IPS DF 4.7 (cell line): ENCODE measurements at regions not wholly inside any gene's neighbourhood (a gene's known extent, or its start where the extent isn't known, plus 50 kb on each side); places are given as distances from the start of the nearest gene placed in this dataset.
"Not testable (repeated sequence)": the region's sequence is repeated elsewhere in the genome, so short reads cannot be mapped to it uniquely, and the experiment has no call there.

Source experiments
- DNase-seq: peaks from one replicate; pipeline ENCODE4 v3.0.0-alpha.2; 2013; ENCODE audit warnings: low spot score; ENCODE audit errors: extremely low read depth

- DNase-seq = no peak
These were observed 503.2 kb downstream of the PIK3C3 start for GRCh38 chr18:42458226-42458625.

GRCh38 chr18:42459873-42460272 lies 504.8 kb downstream of the PIK3C3 start:
- DNase-seq = no peak

DNA sequence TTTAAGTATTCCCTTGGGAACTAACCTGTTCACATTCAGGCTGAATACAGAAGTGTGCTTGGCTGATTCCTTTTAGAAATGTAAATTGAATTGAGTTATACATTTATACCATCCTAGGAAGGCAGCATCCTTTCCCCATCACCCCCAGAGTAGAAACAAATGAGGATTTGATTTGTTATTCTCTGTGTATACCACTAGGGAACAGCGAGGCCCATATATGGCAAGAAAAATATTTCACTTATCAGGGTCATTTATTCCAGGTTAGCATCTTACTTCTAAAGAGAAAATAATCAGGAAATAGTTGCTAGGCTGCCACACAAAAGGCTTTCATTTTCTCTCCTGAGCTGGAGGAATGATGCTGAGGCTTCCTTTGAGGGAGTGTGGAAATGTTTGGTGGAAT lies 516.9 kb downstream of the PIK3C3 start:
- no peak for DNase-seq

DNA sequence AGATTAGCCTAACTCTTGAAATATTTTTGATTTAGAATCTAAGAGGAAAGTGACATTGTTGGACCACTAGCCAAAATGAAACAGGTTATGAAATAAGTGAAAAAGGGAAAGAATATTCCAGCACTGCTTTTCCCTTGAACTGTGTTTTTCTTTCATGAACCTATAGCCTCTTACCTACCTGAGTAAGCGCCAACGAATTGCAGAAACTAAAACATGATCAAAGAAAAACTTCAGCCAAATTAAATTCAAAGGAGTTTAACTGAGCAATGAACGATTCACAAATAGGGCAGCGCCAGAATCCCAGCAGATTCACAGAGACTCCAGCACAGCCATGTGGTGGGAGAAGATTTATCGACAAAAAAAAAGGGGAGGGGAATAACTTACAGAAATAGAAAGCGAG lies 518.6 kb downstream of the PIK3C3 start:
- no peak for DNase-seq

DNA sequence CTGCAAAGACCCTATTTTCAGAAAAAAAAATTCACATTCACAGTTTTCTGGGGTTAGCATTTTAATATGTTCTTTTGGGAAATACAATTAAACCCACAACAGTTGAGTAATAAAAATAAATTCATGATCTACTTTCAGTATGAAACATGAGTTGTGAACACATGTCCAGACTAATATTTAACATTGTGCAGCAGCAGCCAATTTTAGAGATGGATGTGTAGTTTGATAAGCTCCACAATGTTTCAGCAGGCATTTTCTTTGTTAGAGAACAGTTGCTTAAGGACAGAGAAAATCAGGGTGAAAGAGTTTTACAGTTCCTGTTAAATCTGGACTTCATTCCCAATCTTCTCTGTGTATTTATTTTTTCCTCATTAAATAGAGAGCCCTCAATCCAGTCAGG lies 519.5 kb downstream of the PIK3C3 start:
- no peak for DNase-seq

DNA sequence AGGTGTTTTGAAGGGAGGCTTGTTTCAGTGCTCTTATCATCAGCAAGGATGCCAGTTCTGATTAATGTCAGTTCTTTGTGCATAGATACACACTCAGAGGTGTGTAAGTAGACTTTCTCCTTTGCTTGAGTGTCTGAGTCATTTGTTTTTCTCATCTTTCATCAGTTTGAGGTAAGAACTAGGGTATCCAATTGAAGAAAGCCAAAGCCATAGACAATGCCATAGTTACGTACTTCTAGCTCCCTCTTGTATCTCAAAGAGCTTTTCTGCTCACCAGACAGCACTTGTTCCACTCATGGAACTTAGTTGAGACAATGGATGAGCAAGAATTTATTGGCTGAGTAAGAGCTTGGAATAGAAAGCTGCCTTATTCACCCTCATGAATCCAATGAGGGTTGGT lies 520.1 kb downstream of the PIK3C3 start:
- DNase-seq = no peak

DNA sequence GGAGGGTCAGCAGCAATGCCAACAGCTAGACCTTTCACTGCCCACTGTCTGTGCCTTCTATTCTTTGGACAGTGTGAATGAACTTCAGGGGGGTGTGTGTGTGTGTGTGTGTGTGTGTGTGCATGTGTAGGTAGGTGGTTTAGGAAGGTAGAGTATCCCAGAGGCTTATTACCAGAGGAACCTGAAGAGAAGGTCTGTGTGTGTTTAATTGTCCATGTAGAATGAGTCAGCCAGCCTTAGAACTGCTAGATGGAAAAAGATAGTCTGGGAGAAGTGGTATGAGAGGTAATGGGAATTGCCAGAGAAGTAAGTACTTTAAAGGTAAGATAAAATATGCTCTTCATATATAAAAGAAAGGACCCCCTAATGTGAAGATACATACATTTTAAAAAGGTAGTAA lies 522.2 kb downstream of the PIK3C3 start:
- DNase-seq = no peak

GRCh38 chr18:42480441-42480840 lies 525.4 kb downstream of the PIK3C3 start:
- DNase-seq = no peak

DNA sequence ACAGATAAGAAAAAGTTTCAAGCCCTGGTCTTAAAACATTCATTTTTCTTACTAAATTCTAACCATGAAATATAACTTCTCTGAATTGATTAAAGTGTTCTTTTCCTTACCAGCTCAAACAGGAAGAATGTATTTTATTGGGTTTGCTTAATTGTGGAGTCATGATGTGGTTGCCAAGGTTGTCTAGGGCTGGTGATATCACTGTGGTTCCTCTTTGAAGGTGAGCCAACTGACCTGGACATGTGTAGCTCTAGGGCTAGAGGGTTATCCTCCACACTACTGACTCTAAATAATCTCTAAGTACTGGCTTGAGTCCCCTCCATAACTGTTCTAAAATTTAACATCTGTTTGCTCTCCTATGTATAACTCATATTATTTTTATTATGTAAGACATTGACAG lies 529.6 kb downstream of the PIK3C3 start:
- DNase-seq = no peak

GRCh38 chr18:42486271-42486670 lies 531.2 kb downstream of the PIK3C3 start:
- no peak for DNase-seq

DNA sequence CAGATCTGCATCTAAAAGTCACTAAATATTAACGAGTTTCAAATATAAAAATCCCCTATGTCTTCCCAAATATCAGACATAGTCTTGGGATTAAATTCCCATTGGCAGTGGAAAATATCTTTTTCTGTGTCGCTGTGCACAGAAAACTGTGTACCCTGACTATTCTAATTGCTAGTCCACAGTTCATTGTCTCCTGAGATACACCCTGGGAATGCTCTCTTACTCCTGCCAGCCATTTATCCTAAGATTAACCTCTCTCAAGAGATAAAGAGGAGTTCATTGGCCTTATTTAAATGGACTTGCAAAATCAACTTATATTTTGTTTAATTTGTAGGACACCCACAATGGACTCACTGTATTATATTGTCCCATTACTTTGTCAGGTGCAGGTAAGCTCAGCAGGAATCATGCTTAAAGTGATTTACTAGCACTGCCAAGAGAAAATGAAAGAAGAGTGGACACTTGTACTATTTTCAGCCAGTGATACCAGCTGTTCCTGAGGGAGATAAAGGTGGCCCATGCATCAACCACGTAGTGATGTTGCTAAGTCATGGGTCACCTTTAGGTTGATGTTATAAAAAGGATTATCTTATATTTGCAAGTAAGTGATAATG lies 553.8 kb downstream of the PIK3C3 start:
- DNase-seq = no peak

DNA sequence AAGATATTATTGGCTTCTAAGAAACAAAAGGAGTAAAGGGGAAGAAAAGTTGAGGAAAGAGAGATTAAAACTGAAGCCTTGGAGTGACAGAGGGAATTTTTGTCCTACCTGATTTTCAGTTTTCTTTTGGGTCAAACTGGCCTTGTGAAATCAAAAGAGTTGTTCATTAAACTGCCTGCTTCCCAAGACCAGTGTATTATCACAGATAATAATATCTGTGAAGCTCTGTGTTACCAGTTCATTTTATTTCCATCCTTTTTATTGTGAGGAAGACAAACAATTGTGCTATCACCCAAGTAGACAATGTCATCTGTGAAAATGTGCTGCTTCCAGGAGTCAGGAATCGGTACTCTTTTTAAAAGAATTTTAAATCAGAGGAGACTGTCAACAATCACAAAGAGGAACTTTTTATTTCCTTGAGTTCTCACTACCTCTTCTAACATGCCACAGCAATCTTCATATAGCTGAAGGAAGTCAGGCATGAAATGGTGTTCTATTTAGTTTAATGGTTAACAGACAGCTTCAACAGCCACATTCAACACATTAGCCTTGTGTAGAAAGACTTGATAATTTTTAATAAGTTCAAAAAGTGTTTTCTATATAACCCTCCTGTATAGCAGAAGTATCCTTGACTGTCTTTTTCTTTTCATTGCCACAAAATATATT lies 554.8 kb downstream of the PIK3C3 start:
- no peak for DNase-seq

DNA sequence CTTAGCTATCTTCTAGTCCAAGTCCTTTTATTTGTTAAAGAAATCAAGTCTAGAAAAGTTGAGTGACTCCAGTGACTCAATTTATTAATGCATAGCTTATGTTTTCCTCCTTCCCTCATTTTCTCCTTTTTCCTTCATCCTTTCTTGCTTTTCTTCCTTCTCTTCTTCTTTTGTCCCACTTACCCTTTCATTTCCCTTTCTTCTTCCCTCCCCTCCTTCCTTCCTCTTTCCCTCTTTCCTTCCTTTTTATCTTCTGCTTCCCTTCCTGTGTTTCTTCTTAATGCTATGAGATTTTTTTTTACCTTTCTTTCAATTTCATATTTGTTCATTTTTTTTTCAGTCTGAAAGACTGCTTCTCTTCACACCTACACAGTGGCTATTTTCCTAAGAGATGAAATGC lies 555.5 kb downstream of the PIK3C3 start:
- no peak for DNase-seq

- no peak for DNase-seq
These were observed 558.4 kb downstream of the PIK3C3 start for GRCh38 chr18:42513441-42513840.

- no peak for DNase-seq
These were observed 559.5 kb downstream of the PIK3C3 start for GRCh38 chr18:42514512-42514911.

GRCh38 chr18:42517896-42518295 lies 562.9 kb downstream of the PIK3C3 start:
- no peak for DNase-seq

DNA sequence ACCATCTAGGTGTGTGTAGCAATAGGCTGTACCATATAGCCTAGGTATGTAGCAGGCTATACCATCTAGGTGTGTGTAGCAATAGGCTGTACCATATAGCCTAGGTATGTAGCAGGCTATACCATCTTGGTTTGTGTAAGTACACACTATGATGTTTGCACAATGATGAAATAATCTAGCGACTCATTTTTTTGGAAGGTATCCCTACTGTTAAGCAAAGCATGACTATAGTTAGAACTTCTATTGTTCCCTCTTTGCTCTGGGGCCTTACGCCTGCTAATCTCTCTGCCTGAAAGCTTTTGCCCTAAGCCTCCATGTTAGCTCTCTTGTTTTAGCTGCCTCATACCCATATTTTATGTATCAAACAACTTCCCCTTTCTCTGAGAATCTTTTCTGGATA lies 563.3 kb downstream of the PIK3C3 start:
- not testable (repeated sequence) for DNase-seq

GRCh38 chr18:42520138-42520537 lies 565.1 kb downstream of the PIK3C3 start:
- no peak for DNase-seq

GRCh38 chr18:42525905-42526304 lies 570.9 kb downstream of the PIK3C3 start:
- no peak for DNase-seq

GRCh38 chr18:42527766-42528165 lies 572.7 kb downstream of the PIK3C3 start:
- no peak for DNase-seq

DNA sequence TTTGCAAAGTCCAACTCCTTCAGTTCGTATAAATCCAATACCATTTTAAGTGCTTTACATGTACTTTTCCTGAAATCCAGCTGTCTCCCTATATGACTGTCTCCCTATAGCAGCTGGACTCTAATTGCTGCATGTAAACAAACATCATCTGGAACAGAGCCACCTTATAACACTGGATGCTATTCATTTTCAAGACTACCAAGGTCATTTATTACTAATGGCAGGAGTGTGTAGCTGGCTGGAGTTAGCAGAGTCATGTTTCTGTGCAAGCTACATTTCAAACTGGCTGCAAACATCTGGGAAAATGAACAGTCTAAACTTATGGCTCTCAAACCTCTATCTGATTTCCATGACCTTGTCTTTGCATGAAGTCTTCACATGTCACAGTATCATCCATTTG lies 575.2 kb downstream of the PIK3C3 start:
- no peak for DNase-seq

DNA sequence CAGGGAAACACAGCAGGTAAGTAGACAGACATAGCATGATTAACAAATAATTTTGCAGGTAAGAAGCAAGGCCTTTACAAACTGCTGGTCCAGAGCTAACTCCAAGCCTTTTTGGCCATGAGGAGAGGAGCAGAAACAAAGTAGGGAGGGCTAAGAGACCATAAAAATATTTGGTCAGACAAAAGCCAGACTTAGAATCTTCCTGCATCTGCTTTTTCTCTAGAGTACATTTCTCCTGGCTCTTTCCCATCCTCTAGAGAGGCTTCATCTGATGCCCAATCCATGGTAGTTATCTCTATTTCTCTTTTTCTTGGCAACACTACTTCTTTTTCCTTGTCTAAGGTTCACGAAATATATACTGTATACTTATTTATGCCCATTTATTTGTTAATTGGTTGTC lies 577.1 kb downstream of the PIK3C3 start:
- DNase-seq = no peak

GRCh38 chr18:42533009-42533575 lies 578.1 kb downstream of the PIK3C3 start:
- no peak for DNase-seq
